Right forelimb (tissue), 1 donor: ENCODE measurements at regions not wholly inside any gene's neighbourhood (a gene's known extent, or its start where the extent isn't known, plus 50 kb on each side); places are given as distances from the start of the nearest gene placed in this dataset.

ENCODE experiments used
- DNase-seq: peaks from one replicate; pipeline ENCODE4 v3.0.0-alpha.2; 2018

- no peak for DNase-seq
Measured at GRCh38 chr19:46911456-46911855, 50.7 kb downstream of the ARHGAP35 start.

GRCh38 chr19:46913198-46913851 lies 52.5 kb downstream of the ARHGAP35 start:
- no peak for DNase-seq

- DNase-seq: no peak
Measured at GRCh38 chr19:46913852-46914430, 53.1 kb downstream of the ARHGAP35 start.

- no peak for DNase-seq
Measured at GRCh38 chr19:46915386-46915785, 54.6 kb downstream of the ARHGAP35 start.

GRCh38 chr19:46917002-46917401 lies 56.2 kb downstream of the ARHGAP35 start:
- DNase-seq: no peak

GRCh38 chr19:46919324-46919723 lies 58.5 kb downstream of the ARHGAP35 start:
- DNase-seq: no peak

- DNase-seq: no peak
Measured at GRCh38 chr19:46920362-46920761, 59.6 kb downstream of the ARHGAP35 start.

GRCh38 chr19:46921071-46921470 lies 60.3 kb downstream of the ARHGAP35 start:
- no peak for DNase-seq

GRCh38 chr19:46922465-46922864 lies 61.7 kb downstream of the ARHGAP35 start:
- no peak for DNase-seq

- DNase-seq: peak; percentile 53
Measured at GRCh38 chr19:46924874-46925547, 64.2 kb downstream of the ARHGAP35 start.

- DNase-seq: no peak
Measured at GRCh38 chr19:46925548-46925950, 64.8 kb downstream of the ARHGAP35 start.

- no peak for DNase-seq
Measured at GRCh38 chr19:46926170-46927071, 65.6 kb downstream of the ARHGAP35 start.

GRCh38 chr19:46927106-46927505 lies 66.3 kb downstream of the ARHGAP35 start:
- DNase-seq: no peak

GRCh38 chr19:46927893-46928292 lies 67.1 kb downstream of the ARHGAP35 start:
- DNase-seq: no peak

- no peak for DNase-seq
Measured at GRCh38 chr19:46928951-46929350, 68.2 kb downstream of the ARHGAP35 start.

- DNase-seq: no peak
Measured at GRCh38 chr19:46931202-46931601, 70.4 kb downstream of the ARHGAP35 start.

GRCh38 chr19:46932346-46932745 lies 71.5 kb downstream of the ARHGAP35 start:
- DNase-seq: no peak

GRCh38 chr19:46935066-46935663 lies 74.4 kb downstream of the ARHGAP35 start:
- no peak for DNase-seq

GRCh38 chr19:46943150-46943946 lies 76.3 kb upstream of the NPAS1 start:
- DNase-seq: no peak

GRCh38 chr19:46944123-46944748 lies 75.4 kb upstream of the NPAS1 start:
- no peak for DNase-seq

- peak; percentile 83 for DNase-seq
Measured at GRCh38 chr19:46944918-46945628, 74.6 kb upstream of the NPAS1 start.
